SK-MEL-5 (cell line): ENCODE measurements at regions not wholly inside any gene's neighbourhood (a gene's known extent, or its start where the extent isn't known, plus 50 kb on each side); places are given as distances from the start of the nearest gene placed in this dataset.

Source experiments
- DNase-seq: peaks from one replicate; pipeline ENCODE4 v3.0.0-alpha.2; 2016; ENCODE audit warnings: low read depth, low spot score
- in situ Hi-C: cut with HindIII; loops from 2 replicates; pipeline ENCODE4 v1.10.0; 2016; ENCODE audit warnings: low sequenced_read_pairs, high pct_unique_total_duplicates, low pct_unique_long_range_greater_than_20kb

DNA sequence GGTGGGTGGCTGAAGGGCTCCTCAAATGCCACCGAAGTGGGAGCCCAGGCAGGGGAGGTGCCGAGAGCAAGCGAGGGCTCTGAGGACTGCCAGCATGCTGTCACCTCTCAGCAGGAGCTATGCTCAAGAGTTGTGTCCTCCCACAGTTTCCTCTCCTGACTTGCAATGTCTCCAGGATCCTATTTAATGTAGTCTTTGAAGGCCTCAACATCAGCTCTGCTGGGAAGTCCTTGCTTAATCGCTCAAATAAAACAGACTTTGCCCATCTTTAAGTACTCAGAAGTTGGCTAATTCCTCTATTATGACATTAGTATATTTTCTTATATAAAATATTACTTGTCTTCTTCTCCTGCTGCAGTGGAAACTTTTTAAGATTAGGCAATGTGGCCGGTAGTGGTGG, 154.2 kb upstream of the NRIP1 start:
- DNase-seq, result no peak
- in situ Hi-C loops, result no loop called here

DNA sequence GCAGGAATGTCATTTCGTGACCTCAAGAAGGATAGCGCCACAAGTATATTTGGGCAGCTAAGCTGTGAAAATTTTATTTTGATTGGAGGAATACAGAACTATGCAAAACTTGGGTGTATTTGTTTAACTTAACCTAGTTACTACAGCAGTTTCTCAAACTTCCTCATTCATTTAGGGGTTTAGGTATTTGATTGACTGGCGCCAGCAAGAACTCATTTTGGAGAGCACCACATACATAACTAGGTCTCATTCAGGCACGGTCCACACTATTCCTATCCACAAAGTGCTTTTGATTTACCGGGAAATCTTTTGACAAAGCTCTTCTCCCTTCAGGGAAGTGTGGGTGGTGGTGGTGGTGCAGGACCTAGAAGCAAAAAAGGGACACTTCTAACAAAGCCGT, 155.1 kb upstream of the NRIP1 start:
- no peak for DNase-seq
- in situ Hi-C loops, result no loop called here

DNA sequence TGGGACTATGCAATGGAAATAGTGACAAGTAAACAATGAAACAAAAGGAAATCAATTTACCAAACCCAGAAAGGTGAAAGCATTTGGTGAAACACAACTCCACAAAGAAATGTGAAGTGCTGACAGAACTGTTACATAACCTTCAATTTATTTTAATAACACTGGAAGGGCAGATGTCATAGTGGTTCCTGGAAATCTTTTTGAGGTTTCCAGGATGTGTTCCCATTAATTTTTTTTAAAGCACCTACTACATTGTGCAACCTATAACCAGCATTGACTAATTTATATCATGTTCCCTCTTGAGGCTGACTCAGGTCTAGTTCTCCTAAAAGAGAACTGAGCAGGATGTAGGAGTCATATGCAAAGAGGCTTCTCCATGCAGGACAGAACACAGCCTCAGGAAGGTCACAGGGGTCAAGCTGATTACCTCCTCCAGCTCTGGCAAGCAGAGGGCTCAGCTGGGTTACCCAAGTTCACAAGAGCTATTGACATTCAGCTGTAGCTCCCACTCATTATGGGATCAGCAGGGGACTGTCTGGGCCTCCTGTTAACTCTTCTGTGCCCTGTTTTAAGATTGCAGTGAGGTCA, 157.1 kb upstream of the NRIP1 start:
- no peak for DNase-seq
- in situ Hi-C loops, result no loop called here

DNA sequence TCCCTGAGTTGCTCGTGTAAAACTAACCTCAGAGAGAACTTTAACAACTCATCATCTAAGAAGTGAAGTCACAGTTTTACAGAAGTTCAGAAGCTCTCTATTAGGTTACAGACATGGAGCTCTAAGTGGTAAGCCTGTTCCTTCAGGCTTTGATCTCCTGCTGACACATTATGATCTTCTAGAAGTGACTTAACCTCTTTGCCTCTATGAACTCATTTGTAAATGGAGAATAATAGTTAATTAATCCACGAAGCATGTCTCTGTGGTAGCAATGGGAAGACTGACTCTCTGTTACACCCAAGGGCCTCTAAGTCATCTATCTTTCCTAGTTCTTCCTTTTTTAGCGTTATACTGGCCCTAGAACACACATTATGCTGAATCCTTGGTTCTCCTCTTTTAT, 157.9 kb upstream of the NRIP1 start:
- in situ Hi-C loops, result no loop called here
- DNase-seq, result no peak

DNA sequence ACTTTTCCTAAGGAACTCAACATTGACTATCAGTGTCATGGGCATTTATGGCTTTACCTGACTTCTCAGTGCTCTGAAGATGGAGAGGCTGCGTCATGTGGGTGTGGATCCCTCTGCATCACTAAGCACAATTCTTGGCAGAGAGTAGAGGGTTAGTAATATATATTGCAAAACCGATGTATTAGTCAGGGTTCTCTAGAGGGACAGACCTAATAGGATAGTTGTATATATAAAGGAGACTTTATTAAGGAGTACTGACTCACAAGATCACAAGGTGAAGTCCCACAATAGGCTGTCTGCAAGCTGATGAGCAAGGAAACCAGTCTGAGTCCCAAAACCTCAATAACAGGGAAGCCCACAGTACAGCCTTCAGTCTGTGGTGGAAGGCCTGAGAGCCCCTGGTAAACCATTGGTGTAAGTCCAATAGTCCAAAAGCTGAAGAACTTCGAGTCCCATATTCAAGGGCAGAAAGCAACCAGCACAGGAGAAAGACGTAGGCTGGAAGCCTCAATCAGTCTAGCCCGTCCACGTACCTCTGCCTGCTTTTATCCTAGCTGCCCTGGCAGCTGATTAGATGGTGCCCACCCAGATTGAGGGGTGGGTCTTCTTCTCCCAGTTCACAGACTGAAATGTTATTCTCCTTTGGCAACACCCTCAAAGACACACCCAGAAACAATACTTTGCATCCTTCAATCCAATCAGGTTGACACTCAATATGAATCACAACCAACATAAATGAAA, 159.7 kb upstream of the NRIP1 start:
- in situ Hi-C loops, result no loop called here
- DNase-seq, result peak; percentile 26

DNA sequence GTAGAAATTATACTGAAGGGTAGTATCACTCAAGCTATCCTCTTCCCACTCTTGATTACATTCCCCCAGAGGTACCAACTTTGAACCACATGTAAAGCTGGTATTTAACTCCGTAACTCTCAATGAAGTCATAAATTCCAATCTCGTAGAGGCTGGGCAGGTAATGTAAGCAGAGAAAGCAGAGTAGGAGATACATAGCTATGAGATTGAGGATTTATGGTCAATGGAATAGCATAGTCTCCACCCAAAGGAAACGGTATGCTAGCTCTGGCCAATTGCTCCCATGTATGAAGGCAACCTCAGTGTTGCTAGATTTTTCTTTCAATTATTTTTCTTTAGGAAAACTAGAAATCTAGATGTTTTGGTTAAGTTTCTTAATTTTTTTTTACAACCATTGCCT, 163.1 kb upstream of the NRIP1 start:
- DNase-seq, result no peak
- in situ Hi-C loops, result no loop called here

DNA sequence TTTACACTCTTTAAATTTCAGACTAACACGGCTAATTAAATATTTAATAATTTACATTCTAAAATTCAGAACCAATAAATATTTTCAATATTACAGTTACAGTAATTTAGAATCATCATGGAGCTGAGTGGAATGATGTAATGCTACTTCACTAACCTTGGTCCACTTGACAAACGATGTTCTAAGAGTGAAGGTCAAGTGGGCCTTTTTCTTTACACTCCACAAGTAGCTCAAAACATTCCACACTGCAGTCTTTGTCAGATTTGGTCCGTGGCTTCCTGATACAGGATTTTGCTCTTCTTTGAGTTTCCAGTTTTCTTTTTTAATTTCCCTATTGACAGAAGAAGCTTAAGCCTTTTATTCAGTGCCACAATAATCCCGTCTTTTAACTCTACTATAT, 164.6 kb upstream of the NRIP1 start:
- DNase-seq, result no peak
- in situ Hi-C loops, result no loop called here

DNA sequence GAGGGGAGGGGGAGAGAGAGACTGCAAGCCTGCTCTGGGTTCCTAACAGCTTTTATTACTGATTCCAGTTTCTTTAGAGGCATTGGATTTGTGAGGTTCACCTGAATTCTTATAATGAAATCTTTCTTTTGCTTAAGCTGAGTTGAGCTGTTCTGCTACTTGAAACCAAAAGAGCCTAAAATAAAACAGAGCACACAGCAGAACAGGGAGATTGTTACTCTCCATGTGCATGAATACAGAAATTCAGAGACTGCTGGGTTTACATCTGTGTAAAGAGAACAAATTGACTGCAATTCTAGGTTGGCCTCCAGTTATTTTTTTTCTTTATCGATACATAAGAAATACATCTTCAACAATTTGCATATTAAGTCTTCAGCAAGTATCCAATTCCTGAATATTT, 168.8 kb upstream of the NRIP1 start:
- no peak for DNase-seq

DNA sequence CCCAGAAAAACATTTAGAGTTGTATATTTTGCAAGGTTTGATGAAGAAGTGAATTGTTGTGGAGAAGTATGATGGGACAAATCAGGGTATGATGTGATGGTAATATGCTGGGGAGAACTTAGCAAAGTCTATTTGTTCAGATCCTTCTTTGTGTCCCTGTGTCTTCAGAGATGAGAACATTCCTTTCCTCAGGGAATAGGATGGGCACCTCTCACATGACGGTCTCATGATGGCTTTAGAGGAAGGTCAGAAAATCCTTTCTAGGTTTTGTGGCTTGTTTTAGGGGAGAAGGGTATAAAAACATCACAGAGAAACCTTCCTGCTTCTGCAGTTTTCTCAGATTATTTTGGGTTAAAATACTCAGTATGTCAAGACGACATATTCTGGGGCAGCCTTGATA, 171.3 kb upstream of the NRIP1 start:
- DNase-seq, result no peak
- in situ Hi-C loops, result no loop called here

More for the DNA sequence above, 168.8 kb upstream of the NRIP1 start:
- in situ Hi-C loops, result no loop called here

DNA sequence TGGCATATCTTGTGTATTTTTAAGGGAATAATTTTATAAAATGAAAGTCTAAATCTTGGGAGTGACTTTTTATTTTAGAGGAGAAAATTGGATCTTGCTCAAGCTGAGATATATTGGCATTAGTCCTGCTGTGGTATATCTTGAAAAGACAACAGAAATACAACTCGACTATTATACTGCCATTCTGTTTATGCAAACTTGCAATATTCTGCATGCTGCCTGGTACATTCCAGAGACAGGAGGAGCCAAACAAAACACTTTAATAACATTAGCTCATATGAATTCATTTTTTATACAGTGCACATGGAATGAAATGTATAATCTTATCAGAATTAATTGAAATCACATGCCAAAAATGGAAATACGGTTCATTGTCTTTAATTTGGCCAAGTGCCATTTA, 176.0 kb upstream of the NRIP1 start:
- DNase-seq, result no peak
- in situ Hi-C loops, result no loop called here

DNA sequence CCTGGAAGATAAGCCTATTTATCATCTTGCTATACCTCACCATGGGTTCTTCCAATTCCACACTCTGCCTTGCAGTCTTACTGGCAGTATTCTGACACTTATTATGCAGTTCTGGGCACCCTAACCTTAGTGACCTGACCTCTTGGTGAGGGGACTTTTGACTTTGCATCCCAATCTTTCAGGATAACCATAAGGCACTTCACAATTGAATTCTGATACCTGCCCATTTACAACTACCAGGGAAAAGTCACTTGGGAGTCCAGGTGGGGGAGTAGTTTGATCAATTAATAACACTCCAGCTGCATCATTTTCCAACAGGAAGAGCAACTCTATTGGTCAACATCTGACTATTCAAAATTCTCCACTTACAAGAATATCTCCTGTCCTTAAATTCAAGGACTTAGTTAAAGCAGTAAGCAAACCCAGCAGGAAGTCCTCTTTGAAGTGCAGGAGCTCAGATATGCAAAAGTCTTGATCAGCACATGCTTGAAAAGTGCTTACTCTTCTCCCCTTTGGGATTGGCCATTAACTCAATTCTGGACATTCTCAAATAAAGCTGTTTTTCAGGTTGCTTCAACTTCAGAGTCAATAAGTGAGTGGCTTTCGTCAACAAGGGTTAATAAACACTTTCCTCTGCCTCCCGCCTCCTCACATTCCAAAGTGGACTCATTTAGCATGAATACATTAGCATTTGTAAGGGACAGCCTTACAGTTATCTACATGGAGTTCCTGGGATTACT, 177.4 kb upstream of the NRIP1 start:
- DNase-seq, result no peak
- in situ Hi-C loops, result no loop called here

DNA sequence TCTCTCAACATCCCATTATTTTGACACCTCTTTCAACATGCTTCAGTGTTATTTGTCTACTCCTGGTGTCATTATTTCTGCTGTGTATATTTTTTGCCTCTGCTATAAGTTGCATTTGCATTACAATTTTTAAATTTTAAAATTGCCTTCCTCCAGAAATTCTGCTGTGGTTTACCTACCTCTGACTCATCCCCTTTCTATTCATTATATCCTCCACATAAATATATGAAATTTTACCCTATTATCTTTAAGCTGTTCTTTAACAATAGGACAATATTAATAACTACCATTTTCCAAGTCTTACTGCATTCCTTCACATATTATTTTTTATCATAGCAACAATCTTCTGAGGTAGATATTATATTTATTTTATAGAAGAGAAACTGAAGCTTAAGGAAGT, 178.1 kb upstream of the NRIP1 start:
- DNase-seq, result no peak
- in situ Hi-C loops, result no loop called here

DNA sequence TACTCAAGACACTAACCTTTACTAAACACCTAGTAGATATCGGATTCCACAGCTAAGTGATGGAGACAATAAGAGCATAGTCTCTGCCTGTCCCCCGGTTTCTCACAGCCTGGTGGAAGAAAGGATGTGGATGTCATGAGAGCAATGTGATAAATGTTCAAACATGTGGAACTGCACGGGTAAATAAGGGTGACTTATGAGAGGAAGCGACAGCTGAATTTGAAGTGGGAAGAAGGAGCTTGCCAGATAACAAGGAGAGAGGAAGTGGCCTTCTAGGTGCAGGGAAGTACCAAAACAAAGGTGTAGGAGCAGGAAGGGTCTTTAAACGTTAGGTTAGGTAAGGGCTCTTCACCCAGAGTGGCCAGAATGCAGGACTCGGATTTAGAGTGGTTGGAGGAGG, 178.6 kb upstream of the NRIP1 start:
- DNase-seq, result no peak
- in situ Hi-C loops, result no loop called here

DNA sequence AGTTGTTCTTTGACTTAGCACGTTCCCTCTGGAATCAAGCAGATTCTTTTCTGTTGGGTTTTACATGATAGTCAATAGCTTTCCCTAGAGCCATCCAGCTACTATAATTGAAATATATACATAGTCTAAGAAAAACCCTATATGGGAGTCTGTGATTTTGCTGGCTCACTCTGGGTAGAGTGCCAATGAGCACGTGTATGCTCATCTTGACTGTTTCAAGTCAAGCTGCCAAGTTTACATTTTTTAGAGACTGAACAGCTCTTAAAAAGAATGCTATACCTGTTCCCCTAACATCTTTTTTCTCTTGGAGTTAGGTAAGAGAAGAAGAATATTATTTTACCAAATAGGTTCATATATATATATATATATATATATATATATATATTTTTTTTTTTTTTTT, 182.8 kb upstream of the NRIP1 start:
- in situ Hi-C loops, result no loop called here
- no peak for DNase-seq

DNA sequence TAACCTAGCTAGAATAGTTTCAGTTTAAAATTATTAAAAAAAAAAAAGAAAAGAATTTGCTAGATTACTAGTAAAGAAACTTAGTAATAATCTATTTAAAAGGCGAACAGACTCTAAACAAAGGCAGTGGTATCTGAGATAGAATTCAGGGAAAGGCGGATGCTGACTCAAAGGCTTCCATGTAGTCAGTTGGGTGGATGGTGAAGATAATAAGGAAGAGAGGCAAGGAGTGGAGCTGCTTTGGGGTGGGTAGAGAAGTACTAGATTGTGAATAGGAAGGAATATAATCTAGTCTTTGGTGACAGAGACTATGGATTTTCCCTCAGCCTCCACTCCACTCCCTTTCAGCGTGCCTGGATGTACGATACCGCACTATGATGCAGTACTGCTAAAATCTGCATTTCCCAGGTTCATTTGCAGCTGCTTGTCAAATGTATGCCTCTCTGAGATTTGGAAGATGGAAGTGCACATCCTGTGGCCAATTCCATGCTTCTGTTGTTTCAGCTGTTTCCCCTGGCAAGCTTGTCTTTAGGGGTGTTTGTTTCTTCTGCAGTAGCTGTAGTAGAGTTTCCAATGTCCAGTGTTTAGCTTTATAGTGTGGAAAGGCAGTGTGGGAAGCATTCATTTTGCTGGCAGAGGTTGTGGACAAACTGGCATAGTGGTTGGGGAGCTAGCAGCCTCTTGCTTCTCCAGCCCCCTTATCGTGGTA, 184.6 kb upstream of the NRIP1 start:
- no peak for DNase-seq
- in situ Hi-C loops, result no loop called here

DNA sequence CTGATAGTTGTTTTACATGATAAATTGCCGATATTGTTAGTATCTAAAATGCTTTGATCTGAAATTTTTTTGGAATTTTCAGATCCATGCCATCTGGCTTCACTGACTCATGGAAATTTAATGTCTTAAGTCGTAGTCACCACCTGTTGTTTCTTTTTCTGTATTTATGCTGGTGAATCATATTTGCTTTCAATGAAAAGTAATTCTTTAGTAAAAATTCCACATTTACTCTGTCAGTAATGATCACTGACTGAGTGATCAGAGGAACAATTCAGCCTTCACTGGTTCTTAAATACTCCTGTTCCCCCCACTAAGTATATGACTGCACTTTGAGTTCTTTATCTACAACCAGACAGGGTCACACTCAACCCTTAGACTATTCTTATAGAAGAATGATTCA, 185.6 kb upstream of the NRIP1 start:
- DNase-seq, result no peak
- in situ Hi-C loops, result no loop called here

DNA sequence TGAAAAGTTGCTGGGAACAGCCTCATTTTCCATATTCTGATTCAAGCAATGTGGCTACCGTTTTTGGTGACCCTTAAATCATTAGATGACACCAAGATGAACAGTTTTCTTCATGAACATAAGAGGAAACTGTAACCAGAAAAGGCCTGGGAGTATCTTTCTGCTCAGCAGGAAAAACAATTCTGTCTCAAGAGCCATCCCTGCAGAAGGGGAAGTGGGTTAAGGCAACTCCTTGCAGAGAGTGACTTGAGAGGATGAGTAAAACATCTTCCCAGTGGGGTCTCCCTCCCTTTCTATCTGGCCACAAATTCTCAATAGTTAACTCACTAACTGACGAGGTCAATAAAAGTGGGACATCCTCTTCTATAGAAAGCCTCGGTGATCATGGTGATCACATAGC, 187.6 kb upstream of the NRIP1 start:
- DNase-seq, result no peak
- in situ Hi-C loops, result no loop called here

DNA sequence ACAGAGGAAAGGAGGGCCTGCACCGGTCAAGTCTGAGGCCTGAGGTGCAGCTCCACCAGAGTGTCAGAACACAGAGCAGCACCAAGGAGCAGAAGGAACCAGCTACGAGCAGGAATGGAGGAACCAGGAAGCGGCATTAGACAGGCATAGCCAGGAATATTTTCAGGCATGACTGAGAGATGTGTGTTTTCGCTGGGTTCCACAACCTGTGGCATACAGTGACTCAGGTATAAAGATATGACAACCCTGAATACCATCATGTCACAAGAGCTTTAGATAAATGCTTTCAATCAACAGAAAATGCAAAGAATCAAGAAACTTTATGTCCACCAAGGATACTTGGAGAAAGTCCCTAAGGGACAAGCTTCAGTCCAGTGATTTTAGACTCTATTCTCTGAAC, 189.3 kb upstream of the NRIP1 start:
- no peak for DNase-seq
- in situ Hi-C loops, result no loop called here
